ENCODE measurements at regions not wholly inside any gene's neighbourhood (a gene's known extent, or its start where the extent isn't known, plus 50 kb on each side); places are given as distances from the start of the nearest gene placed in this dataset.
A peak's percentile ranks its signal among the peaks of the same experiment; 100 is the strongest.

GRCh38 chr2:149744865-149745264, 157.3 kb upstream of the MMADHC start:
- Histone ChIP-seq H3K79me2 (ENCODE audit: low read length) (no peaks in the 10 kb centered on the region), H3K27ac (ENCODE audit: low read length) (peak overlapping the region; percentile 72), H3K4me1 (ENCODE audit: insufficient read depth, low read length) (peaks cover 34% of the 10 kb centered on the region), H3K27me3 (ENCODE audit: low read length) (no peaks in the 10 kb centered on the region), H4K20me1 (ENCODE audit: low read length) (no peaks in the 10 kb centered on the region), H3K4me2 (ENCODE audit: low read length) (peak overlapping the region; percentile 63), H3K4me3 (ENCODE audit: low read length) (peak overlapping the region; percentile 6; the same call in 1 of the 2 replicates), H3K36me3 (ENCODE audit: low read depth, low read length) (no peaks in the 10 kb centered on the region), H3K9ac (ENCODE audit: low read length) (peak overlapping the region; percentile 5; the same call in 1 of the 2 replicates), H3K9me2 (replicated peaks; ENCODE audit: low read length) (no peaks in the 10 kb centered on the region), H2AFZ (ENCODE audit: low read length) (peak overlapping the region; percentile 35), H3K9me3 (ENCODE audit: low read length) (no peaks in the 10 kb centered on the region), H3F3A (ENCODE audit: low read length, unreplicated experiment) (peaks cover 6% of the 10 kb centered on the region)
- ChIA-PET POLR2A (ENCODE audit: unreplicated experiment) (no interaction called here), CTCF (no interaction called here)
- TF ChIP-seq EZH2phosphoT487 (IDR thresholded peaks at IDR 0.05; ENCODE audit: borderline replicate concordance, low read length) (no peak), EZH2 (IDR thresholded peaks at IDR 0.05; ENCODE audit: low read length, unreplicated experiment) (no peak), CTCF (conservative IDR thresholded peaks at IDR 0.05; ENCODE audit: low read depth, low read length) (no peak)
- intact Hi-C loops (cut with micrococcal nuclease) = no loop called here
- ATAC-seq = peak; percentile 80
- no TSS peak for BruUV-seq (replicated peaks)
- DNase-seq = peak; percentile 65

- no peaks in the 10 kb centered on the region for H3K36me3 ChIP-seq (ENCODE audit: low read depth, low read length)
- DNase-seq (peak; percentile 78), ATAC-seq (peak; percentile 65)
- CTCF ChIA-PET = no interaction called here
- no peaks in the 10 kb centered on the region for H4K20me1 ChIP-seq (ENCODE audit: low read length)
- BruUV-seq (replicated peaks) = no TSS peak
- H3K9me2 ChIP-seq (replicated peaks; ENCODE audit: low read length) = no peaks in the 10 kb centered on the region
- H3K9ac ChIP-seq (ENCODE audit: low read length) = 0 out of 2 replicates have a peak overlapping the region, but pooled peaks have one; percentile 5
- H3K27me3 ChIP-seq (ENCODE audit: low read length) = no peaks in the 10 kb centered on the region
- peak overlapping the region; percentile 63 for H3K4me2 ChIP-seq (ENCODE audit: low read length)
- no peaks in the 10 kb centered on the region for H3K9me3 ChIP-seq (ENCODE audit: low read length)
- H3K4me3 ChIP-seq (ENCODE audit: low read length) = no peak overlapping the region
- H3K4me1 ChIP-seq (ENCODE audit: insufficient read depth, low read length) = peaks cover 39% of the 10 kb centered on the region
- TF ChIP-seq EZH2phosphoT487 (IDR thresholded peaks at IDR 0.05; ENCODE audit: borderline replicate concordance, low read length) = no peak
- TF ChIP-seq EZH2 (IDR thresholded peaks at IDR 0.05; ENCODE audit: low read length, unreplicated experiment) = no peak
- 0 out of 2 replicates have a peak, but pooled peaks have one; percentile 12 for TF ChIP-seq CTCF (conservative IDR thresholded peaks at IDR 0.05; ENCODE audit: low read depth, low read length)
- intact Hi-C loops (cut with micrococcal nuclease) = no loop called here
- H2AFZ ChIP-seq (ENCODE audit: low read length) = 0 out of 2 replicates have a peak overlapping the region, but pooled peaks have one; percentile 6
- H3K27ac ChIP-seq (ENCODE audit: low read length) = peak overlapping the region; percentile 72
- POLR2A ChIA-PET (ENCODE audit: unreplicated experiment) = no interaction called here
- H3K79me2 ChIP-seq (ENCODE audit: low read length) = no peaks in the 10 kb centered on the region
- H3F3A ChIP-seq (ENCODE audit: low read length, unreplicated experiment) = peaks cover 6% of the 10 kb centered on the region
Measured at GRCh38 chr2:149743842-149744448, 156.4 kb upstream of the MMADHC start.

GRCh38 chr2:149741646-149742045, 154.1 kb upstream of the MMADHC start:
- peak; percentile 17; the same call in 1 of the 2 replicates for ATAC-seq
- H3K27me3 ChIP-seq (ENCODE audit: low read length) = no peaks in the 10 kb centered on the region
- peaks cover 39% of the 10 kb centered on the region for H3K4me1 ChIP-seq (ENCODE audit: insufficient read depth, low read length)
- no peak for TF ChIP-seq CTCF (conservative IDR thresholded peaks at IDR 0.05; ENCODE audit: low read depth, low read length)
- TF ChIP-seq EZH2 (IDR thresholded peaks at IDR 0.05; ENCODE audit: low read length, unreplicated experiment) = no peak
- no peak for TF ChIP-seq EZH2phosphoT487 (IDR thresholded peaks at IDR 0.05; ENCODE audit: borderline replicate concordance, low read length)
- no peaks in the 10 kb centered on the region for H4K20me1 ChIP-seq (ENCODE audit: low read length)
- ChIA-PET POLR2A (ENCODE audit: unreplicated experiment) (no interaction called here), CTCF (interaction anchor here (0.5 kb wide), 1 partner anchor 250 kb away, joined by 13 read pairs; no protein-coding TSS in a partner anchor)
- no peaks in the 10 kb centered on the region for H3K9me3 ChIP-seq (ENCODE audit: low read length)
- intact Hi-C loops (cut with micrococcal nuclease) = no loop called here
- peaks cover 6% of the 10 kb centered on the region for H3F3A ChIP-seq (ENCODE audit: low read length, unreplicated experiment)
- H3K9me2 ChIP-seq (replicated peaks; ENCODE audit: low read length) = no peaks in the 10 kb centered on the region
- H2AFZ ChIP-seq (ENCODE audit: low read length) = no peak overlapping the region
- H3K79me2 ChIP-seq (ENCODE audit: low read length) = no peaks in the 10 kb centered on the region
- BruUV-seq (replicated peaks) = no TSS peak
- H3K4me3 ChIP-seq (ENCODE audit: low read length) = no peak overlapping the region
- no peak overlapping the region for H3K27ac ChIP-seq (ENCODE audit: low read length)
- H3K4me2 ChIP-seq (ENCODE audit: low read length) = no peak overlapping the region
- H3K9ac ChIP-seq (ENCODE audit: low read length) = no peak overlapping the region
- no peaks in the 10 kb centered on the region for H3K36me3 ChIP-seq (ENCODE audit: low read depth, low read length)
- peak; percentile 60 for DNase-seq

All from PC-3 (cell line).